ENCODE measurements at regions not wholly inside any gene's neighbourhood (a gene's known extent, or its start where the extent isn't known, plus 50 kb on each side); places are given as distances from the start of the nearest gene placed in this dataset.
"Not testable (repeated sequence)": the region's sequence is repeated elsewhere in the genome, so short reads cannot be mapped to it uniquely, and the experiment has no call there.

GRCh38 chr9:74107692-74108091 lies 389.4 kb upstream of the RORB start:
- no peak for DNase-seq

- DNase-seq: no peak
Observed at GRCh38 chr9:74115976-74116375, 381.2 kb upstream of the RORB start.

- no peak for DNase-seq
Observed at GRCh38 chr9:74117151-74117550, 380.0 kb upstream of the RORB start.

GRCh38 chr9:74117731-74118130 lies 379.4 kb upstream of the RORB start:
- DNase-seq: no peak

- DNase-seq: no peak
Observed at GRCh38 chr9:74120061-74120460, 377.1 kb upstream of the RORB start.

- no peak for DNase-seq
Observed at GRCh38 chr9:74120470-74120869, 376.7 kb upstream of the RORB start.

GRCh38 chr9:74122216-74122615 lies 374.9 kb upstream of the RORB start:
- DNase-seq: no peak

- DNase-seq: no peak
Observed at GRCh38 chr9:74122661-74123060, 374.5 kb upstream of the RORB start.

- DNase-seq: no peak
Observed at GRCh38 chr9:74125941-74126340, 371.2 kb upstream of the RORB start.

- no peak for DNase-seq
Observed at GRCh38 chr9:74132986-74133385, 364.1 kb upstream of the RORB start.

- DNase-seq: no peak
Observed at GRCh38 chr9:74133921-74134320, 363.2 kb upstream of the RORB start.

- no peak for DNase-seq
Observed at GRCh38 chr9:74138182-74138581, 359.0 kb upstream of the RORB start.

- no peak for DNase-seq
Observed at GRCh38 chr9:74140141-74140540, 357.0 kb upstream of the RORB start.

- no peak for DNase-seq
Observed at GRCh38 chr9:74147906-74148305, 349.2 kb upstream of the RORB start.

GRCh38 chr9:74172874-74173273 lies 324.3 kb upstream of the RORB start:
- no peak for DNase-seq

GRCh38 chr9:74173284-74173683 lies 323.9 kb upstream of the RORB start:
- no peak for DNase-seq

- DNase-seq: not testable (repeated sequence)
Observed at GRCh38 chr9:74197771-74198170, 299.4 kb upstream of the RORB start.

- DNase-seq: no peak
Observed at GRCh38 chr9:74205056-74205455, 292.1 kb upstream of the RORB start.

- DNase-seq: no peak
Observed at GRCh38 chr9:74218385-74219063, 278.6 kb upstream of the RORB start.

- DNase-seq: no peak
Observed at GRCh38 chr9:74220327-74220726, 276.8 kb upstream of the RORB start.

- no peak for DNase-seq
Observed at GRCh38 chr9:74236857-74237256, 260.3 kb upstream of the RORB start.

- no peak for DNase-seq
Observed at GRCh38 chr9:74245866-74246497, 251.2 kb upstream of the RORB start.

- no peak for DNase-seq
Observed at GRCh38 chr9:74255489-74255984, 241.6 kb upstream of the RORB start.

- no peak for DNase-seq
Observed at GRCh38 chr9:74275872-74276508, 221.1 kb upstream of the RORB start.

Measured in activated T-cell treated with anti-CD3 and anti-CD28 coated beads for 4 hours (primary cell).